A673 (cell line): ENCODE measurements at regions not wholly inside any gene's neighbourhood (a gene's known extent, or its start where the extent isn't known, plus 50 kb on each side); places are given as distances from the start of the nearest gene placed in this dataset.

Experiments
- BruUV-seq: library from RNA; stranded (reverse); fragments of 400-500 nt; replicated peaks from 2 replicates; lab custom pipeline; 2021; lab: Mats Ljungman, UMichigan
- CTCF ChIA-PET: fragments of 300-600 bp; sonication (Branson Sonifier 250); formaldehyde crosslinking; loops from one replicate; lab custom pipeline; 2022; ENCODE audit warnings: antibody characterized with exemption; lab: Charles Lee
- POLR2A ChIA-PET: fragments of 300-600 bp; sonication (Branson Sonifier 250); formaldehyde crosslinking; loops from one replicate; lab custom pipeline; 2022; ENCODE audit warnings: antibody characterized with exemption; ENCODE audit not compliant: low non-redundant PET; lab: Charles Lee
- DNase-seq: peaks from one replicate; pipeline ENCODE4 v3.0.0-alpha.2; 2015; ENCODE audit warnings: low spot score
- H3K27ac ChIP-seq: fragments of 200-600 bp; sonication (generic); 2 replicates; pipeline ENCODE4 v1.5.1; 2016; ENCODE audit warnings: mixed run types, low read depth, mild to moderate bottlenecking, mixed read lengths, antibody characterized with exemption, low read length; ENCODE audit not compliant: poor library complexity, severe bottlenecking
- H3K27me3 ChIP-seq: fragments of 200-600 bp; sonication (generic); replicated peaks from 2 replicates; pipeline ENCODE4 v1.6.1; 2017; ENCODE audit warnings: mixed run types, low read depth, mild to moderate bottlenecking, mixed read lengths, antibody characterized with exemption, low read length; ENCODE audit not compliant: insufficient read depth, poor library complexity
- H3K36me3 ChIP-seq: fragments of 200-600 bp; sonication (generic); 2 replicates; pipeline ENCODE4 v1.6.1; 2016; ENCODE audit warnings: mixed run types, mild to moderate bottlenecking, mixed read lengths, antibody characterized with exemption, low read length; ENCODE audit not compliant: insufficient read depth, poor library complexity, severe bottlenecking
- H3K4me1 ChIP-seq: fragments of 200-600 bp; sonication (generic); 2 replicates; pipeline ENCODE4 v1.6.1; 2017; ENCODE audit warnings: mixed run types, mild to moderate bottlenecking, mixed read lengths, antibody characterized with exemption, low read length; ENCODE audit not compliant: insufficient read depth, poor library complexity, severe bottlenecking
- H3K4me3 ChIP-seq: fragments of 200-600 bp; sonication (generic); 2 replicates; pipeline ENCODE4 v1.5.1; 2016; ENCODE audit warnings: low read depth, mixed run types, mild to moderate bottlenecking, mixed read lengths, low read length; ENCODE audit not compliant: poor library complexity, severe bottlenecking
- H3K9me3 ChIP-seq: fragments of 200-600 bp; sonication (generic); 2 replicates; pipeline ENCODE4 v1.6.1; 2016; ENCODE audit warnings: mixed run types, low read depth, mild to moderate bottlenecking, mixed read lengths, antibody characterized with exemption, low read length; ENCODE audit not compliant: poor library complexity, severe bottlenecking
- CTCF ChIP-seq: fragments of 300-800, 200-600 bp; sonication (generic); conservative IDR thresholded peaks from 2 replicates; pipeline ENCODE4 v1.5.1; 2017; ENCODE audit warnings: low read depth, mild to moderate bottlenecking, antibody characterized with exemption, low read length, moderate library complexity, mixed read lengths
- EZH2 ChIP-seq: fragments of 200-600 bp; sonication (generic); IDR thresholded peaks from 2 replicates; pipeline ENCODE4 v1.6.1; 2017; ENCODE audit warnings: borderline replicate concordance, low read depth, mild to moderate bottlenecking, mixed read lengths, antibody characterized with exemption, low read length; ENCODE audit not compliant: poor library complexity, severe bottlenecking
- intact Hi-C: fragments of 100-400 bp; cut with micrococcal nuclease; formaldehyde crosslinking; loops from one replicate; pipeline ENCODE4 v1.10.0; 2022; ENCODE audit not compliant: unreplicated experiment

GRCh38 chr6:155670655-155671054 is 215.0 kb upstream of the NOX3 start:
- H3K27me3 ChIP-seq = no peaks in the 10 kb centered on the region
- ChIA-PET POLR2A (no interaction called here), CTCF (no interaction called here)
- no TSS peak for BruUV-seq
- TF ChIP-seq EZH2 (no peak), CTCF (no peak)
- no peaks in the 10 kb centered on the region for H3K36me3 ChIP-seq
- intact Hi-C loops = no loop called here
- no peaks in the 10 kb centered on the region for H3K4me1 ChIP-seq
- H3K4me3 ChIP-seq = no peak overlapping the region
- DNase-seq = no peak
- H3K27ac ChIP-seq = no peak overlapping the region
- no peaks in the 10 kb centered on the region for H3K9me3 ChIP-seq

GRCh38 chr6:155660251-155660977 is 204.8 kb upstream of the NOX3 start:
- Histone ChIP-seq H3K9me3 (no peaks in the 10 kb centered on the region), H3K4me1 (no peaks in the 10 kb centered on the region), H3K4me3 (no peak overlapping the region), H3K27me3 (no peaks in the 10 kb centered on the region), H3K27ac (no peak overlapping the region), H3K36me3 (no peaks in the 10 kb centered on the region)
- no peak for DNase-seq
- ChIA-PET CTCF (no interaction called here), POLR2A (no interaction called here)
- BruUV-seq = no TSS peak
- no peak for TF ChIP-seq CTCF
- TF ChIP-seq EZH2 = no peak
- intact Hi-C loops = no loop called here

DNA sequence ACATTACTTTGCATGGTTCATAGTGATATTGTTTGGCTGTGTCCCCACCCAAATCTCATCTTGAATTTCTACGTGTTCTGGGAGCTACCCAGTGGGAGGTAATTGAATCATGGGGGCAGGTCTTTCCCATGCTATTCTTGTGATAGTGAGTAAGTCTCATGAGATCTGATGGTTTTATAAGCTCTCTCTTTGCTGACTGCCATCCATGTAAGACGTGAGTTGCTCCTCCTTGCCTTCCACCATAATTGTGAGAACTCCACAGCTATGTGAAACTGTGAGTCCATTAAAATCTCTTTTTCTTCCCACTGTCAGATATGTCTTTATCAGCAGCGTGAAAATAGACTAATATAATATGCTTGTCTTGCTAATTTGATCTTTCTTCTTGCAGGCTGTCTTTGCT is 200.4 kb upstream of the NOX3 start:
- CTCF ChIA-PET = no interaction called here
- H3K27ac ChIP-seq = no peak overlapping the region
- no peaks in the 10 kb centered on the region for H3K27me3 ChIP-seq
- POLR2A ChIA-PET = no interaction called here
- TF ChIP-seq EZH2 (no peak), CTCF (no peak)
- no peak for DNase-seq
- intact Hi-C loops = no loop called here
- H3K4me3 ChIP-seq = no peak overlapping the region
- H3K4me1 ChIP-seq = no peaks in the 10 kb centered on the region
- no TSS peak for BruUV-seq
- no peaks in the 10 kb centered on the region for H3K36me3 ChIP-seq
- no peaks in the 10 kb centered on the region for H3K9me3 ChIP-seq
